Ascending aorta (tissue), 2 donors: ENCODE measurements at regions not wholly inside any gene's neighbourhood (a gene's known extent, or its start where the extent isn't known, plus 50 kb on each side); places are given as distances from the start of the nearest gene placed in this dataset.

Experiments
- DNase-seq, 2 donors: peaks; one replicate each; pipeline ENCODE4 v3.0.0-alpha.2; 2019; ENCODE audit warnings: low spot score in 2 of 2
- H3K27ac ChIP-seq, 2 donors: fragments of 200-600 bp; sonication (generic); one replicate each; pipeline ENCODE4 v1.5.1; 2016 to 2017; ENCODE audit warnings: mild to moderate bottlenecking in 1 of 2
- H3K27me3 ChIP-seq: fragments of 200-600 bp; sonication (generic); one replicate; pipeline ENCODE4 v1.5.1; 2017
- H3K36me3 ChIP-seq, 2 donors: fragments of 200-600 bp; sonication (generic); one replicate each; pipeline ENCODE4 v1.5.1; 2016
- H3K4me1 ChIP-seq, 2 donors: fragments of 200-600 bp; sonication (generic); one replicate each; pipeline ENCODE4 v1.5.1; 2016 to 2017; ENCODE audit warnings: mild to moderate bottlenecking in 1 of 2
- H3K4me3 ChIP-seq, 2 donors: fragments of 200-600 bp; sonication (generic); one replicate each; pipeline ENCODE4 v1.5.1; 2016 to 2017; ENCODE audit warnings: mild to moderate bottlenecking in 1 of 2
- H3K9me3 ChIP-seq, 2 donors: fragments of 200-600 bp; sonication (generic); one replicate each; pipeline ENCODE4 v1.5.1; 2016
- CTCF ChIP-seq, 3 experiments: fragments of 200-600 bp in 2 of 3; fragments of 450-650 bp in 1 of 3; sonication (generic) in 2 of 3; IDR thresholded peaks; one replicate each; pipeline ENCODE4 v1.5.1; 2016 to 2019; ENCODE audit warnings: antibody characterized with exemption in 3 of 3, mild to moderate bottlenecking in 1 of 3, moderate library complexity in 1 of 3
- intact Hi-C: fragments of 100-400 bp; cut with DNase I; formaldehyde crosslinking; loops from one replicate; pipeline ENCODE4 v1.15.1; 2023

GRCh38 chr18:27848336-27848735 lies 328.6 kb downstream of the CDH2 start:
- H3K4me3 ChIP-seq: no peak overlapping the region
- no peak for TF ChIP-seq CTCF (IDR thresholded peaks at IDR 0.05)
- no peaks in the 10 kb centered on the region for H3K9me3 ChIP-seq
- DNase-seq: no peak
- no peaks in the 10 kb centered on the region for H3K27me3 ChIP-seq
- H3K27ac ChIP-seq: no peak overlapping the region
- H3K4me1 ChIP-seq: no peaks in the 10 kb centered on the region
- intact Hi-C loops: no loop called here
- H3K36me3 ChIP-seq: no peaks in the 10 kb centered on the region

- H3K36me3 ChIP-seq: no peaks in the 10 kb centered on the region
- H3K27ac ChIP-seq: no peak overlapping the region
- no peak for DNase-seq
- intact Hi-C loops: no loop called here
- H3K27me3 ChIP-seq: no peaks in the 10 kb centered on the region
- no peak for TF ChIP-seq CTCF (IDR thresholded peaks at IDR 0.05)
- H3K4me1 ChIP-seq: no peaks in the 10 kb centered on the region
- H3K9me3 ChIP-seq: no peaks in the 10 kb centered on the region
- no peak overlapping the region for H3K4me3 ChIP-seq
These were observed 329.5 kb downstream of the CDH2 start for GRCh38 chr18:27847412-27847811.

GRCh38 chr18:27845897-27846296 lies 331.0 kb downstream of the CDH2 start:
- H3K36me3 ChIP-seq: no peaks in the 10 kb centered on the region
- H3K4me3 ChIP-seq: no peak overlapping the region
- no peaks in the 10 kb centered on the region for H3K27me3 ChIP-seq
- intact Hi-C loops: no loop called here
- TF ChIP-seq CTCF (IDR thresholded peaks at IDR 0.05): no peak
- H3K4me1 ChIP-seq: no peaks in the 10 kb centered on the region
- no peaks in the 10 kb centered on the region for H3K9me3 ChIP-seq
- DNase-seq: no peak
- no peak overlapping the region for H3K27ac ChIP-seq

- Histone ChIP-seq H3K9me3 (peaks cover 0 to 6% of the 10 kb centered on the region in 2 donors), H3K4me1 (no peaks in the 10 kb centered on the region), H3K4me3 (no peak overlapping the region), H3K27ac (no peak overlapping the region), H3K36me3 (no peaks in the 10 kb centered on the region), H3K27me3 (no peaks in the 10 kb centered on the region)
- intact Hi-C loops: no loop called here
- no peak for DNase-seq
- TF ChIP-seq CTCF (IDR thresholded peaks at IDR 0.05): no peak
These were observed 332.9 kb downstream of the CDH2 start for GRCh38 chr18:27843783-27844777.

GRCh38 chr18:27839141-27839540 lies 337.8 kb downstream of the CDH2 start:
- H3K36me3 ChIP-seq: no peaks in the 10 kb centered on the region
- H3K27me3 ChIP-seq: no peaks in the 10 kb centered on the region
- H3K4me1 ChIP-seq: no peaks in the 10 kb centered on the region
- TF ChIP-seq CTCF (IDR thresholded peaks at IDR 0.05): no peak
- H3K9me3 ChIP-seq: peaks cover 0 to 6% of the 10 kb centered on the region in 2 donors
- intact Hi-C loops: no loop called here
- H3K27ac ChIP-seq: no peak overlapping the region
- no peak for DNase-seq
- H3K4me3 ChIP-seq: no peak overlapping the region
